Heart left ventricle (tissue), 16 donors: ENCODE measurements at regions not wholly inside any gene's neighbourhood (a gene's known extent, or its start where the extent isn't known, plus 50 kb on each side); places are given as distances from the start of the nearest gene placed in this dataset.

Experiments used
- ATAC-seq, 4 donors: fragments of 200-7000 bp; cut with Tn5 transposase; one replicate each; pipeline ENCODE4 v1.9.1; 2020 to 2022; ENCODE audit warnings: moderate library complexity in 4 of 4, mild to moderate bottlenecking in 3 of 4, moderate number of reproducible peaks in 1 of 4
- DNase-seq, 5 donors: peaks; one replicate each; pipeline ENCODE4 v3.0.0-alpha.2; 2020
- H3K27ac ChIP-seq, 12 donors: fragments of 200-600 bp; sonication (generic) in 4 of 12; one replicate each; pipeline versions ENCODE4 v1.5.0 to v1.8.0; 2016 to 2022; ENCODE audit warnings: mild to moderate bottlenecking in 2 of 12
- H3K27me3 ChIP-seq, 9 donors: fragments of 200-600 bp; sonication (generic) in 2 of 9; one replicate each; pipeline versions ENCODE4 v1.5.1 to v1.8.0; 2016 to 2022; ENCODE audit warnings: mild to moderate bottlenecking in 3 of 9
- H3K36me3 ChIP-seq, 9 donors: fragments of 200-600 bp; sonication (generic) in 2 of 9; one replicate each; pipeline versions ENCODE4 v1.5.0 to v1.8.0; 2018 to 2022; ENCODE audit warnings: mild to moderate bottlenecking in 2 of 9
- H3K4me1 ChIP-seq, 12 donors: fragments of 200-600 bp; sonication (generic) in 4 of 12; one replicate each; pipeline versions ENCODE4 v1.5.0 to v1.8.0; 2016 to 2022; ENCODE audit warnings: mild to moderate bottlenecking in 3 of 12
- H3K4me3 ChIP-seq, 12 donors: fragments of 200-600 bp; sonication (generic) in 4 of 12; one replicate each; pipeline versions ENCODE4 v1.5.0 to v1.8.0; 2017 to 2022; ENCODE audit warnings: mild to moderate bottlenecking in 9 of 12, moderate library complexity in 4 of 12
- H3K9me3 ChIP-seq, 12 donors: fragments of 200-600 bp; sonication (generic) in 4 of 12; one replicate each; pipeline versions ENCODE4 v1.5.0 to v1.8.0; 2016 to 2022; ENCODE audit warnings: mild to moderate bottlenecking in 1 of 12
- CTCF ChIP-seq, 12 donors: fragments of 200-600 bp; sonication (generic) in 4 of 12; IDR thresholded peaks; one replicate each; pipeline versions ENCODE4 v1.5.0 to v1.8.0; 2018 to 2022; ENCODE audit warnings: antibody characterized with exemption in 12 of 12, mild to moderate bottlenecking in 5 of 12
- POLR2A ChIP-seq, 2 donors: fragments of 450-650 bp; IDR thresholded peaks; one replicate each; pipeline ENCODE4 v1.6.1; 2017; ENCODE audit warnings: antibody characterized with exemption in 2 of 2, mild to moderate bottlenecking in 2 of 2, moderate library complexity in 2 of 2
- whole genome bisulfite sequencing, 4 donors: extraction: QIAGEN DNeasy Blood & Tissue Kit in 2 of 4; methylation state at CpG; one replicate each; pipeline versions ENCODE4 v1.1.5 to v1.1.7; 2013 to 2018; 5-methylcytosine and 5-hydroxymethylcytosine counted together
- intact Hi-C, 10 donors: fragments of 100-400 bp; cut with DNase I; formaldehyde crosslinking; loops; one replicate each; pipeline versions ENCODE4 v1.11.1 to v1.14.2; 2022
- donor health status: ischemic (EF 13 %, LVEDD 7.1; RV severe dilation, severe dysfunction).
- donor health status: healthy with polysubstance abuse.
- donor health status: DM: no; HTN: yes; CAD: no.
- donor health status: DM: no; HTN: no; CAD: no.
- donor health status: ischemic (EF 25% LVEDD 6.9; RV normal size, moderate dysfunction).
- donor health status: ischemic (EF 25% LVEDD 5.7; RV mildly dilated, moderate dysfunction).
- donor health status: healthy.
- donor health status: DM: yes; HTN: yes; CAD: no.
- donor health status: ischemic (EF 35%, LVEDD 5.7; RV mildly dilated, moderate dysfunction).
- donor health status: nonischemic (EF 11% LVEDD 7.7; RV severe dilation, severe dysfunction).
- donor health status: DM: yes; HTN: yes; CAD: no.
- donor health status: PGD.
- donor health status: ischemic (EF 29% LVEDD 5.4; RV normal size, mild dysfunction).
- donor health status: nonischemic (EF 23%, LVEDD 6.1; RV moderate dilation, normal function).

- Histone ChIP-seq H3K27ac (no peak overlapping the region), H3K9me3 (peaks cover 0 to 9% (median 0%) of the 10 kb centered on the region in 12 donors), H3K4me3 (no peak overlapping the region), H3K27me3 (no peaks in the 10 kb centered on the region), H3K36me3 (no peaks in the 10 kb centered on the region), H3K4me1 (no peaks in the 10 kb centered on the region)
- no peak for ATAC-seq
- intact Hi-C loops = no loop called here
- TF ChIP-seq POLR2A (IDR thresholded peaks at IDR 0.05) (no peak), CTCF (IDR thresholded peaks at IDR 0.05) (no peak)
- 21 to 31% (median 26%) methylated on average over 1 of the region's 1 CpG for WGBS, 4 donors
- DNase-seq = no peak
Observed at GRCh38 chr7:9241826-9242225, 808.4 kb downstream of the NXPH1 start.

DNA sequence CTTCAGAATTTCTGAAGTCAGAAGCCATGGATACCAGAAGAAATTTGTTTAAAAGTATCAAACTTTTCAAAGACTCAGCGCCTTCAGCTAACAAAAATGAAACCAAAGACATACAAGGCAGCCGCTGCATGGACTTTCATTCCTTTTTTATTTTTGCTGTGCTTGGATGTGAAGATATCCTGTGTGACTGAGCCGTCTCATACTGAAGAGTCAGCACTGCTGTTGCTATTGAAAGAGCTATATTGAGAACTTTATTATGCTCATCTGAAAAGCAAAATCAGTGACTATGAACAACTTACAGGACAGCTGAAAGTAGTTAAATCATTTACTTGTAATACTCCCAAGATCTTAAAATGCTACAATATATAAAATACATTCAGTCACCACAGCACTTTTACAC is 809.2 kb downstream of the NXPH1 start:
- intact Hi-C loops = no loop called here
- peaks cover 0 to 6% (median 0%) of the 10 kb centered on the region in 12 donors for H3K9me3 ChIP-seq
- WGBS, 4 donors = 51 to 57% (median 53%) methylated on average over 3 of the region's 3 CpGs
- H3K36me3 ChIP-seq = no peaks in the 10 kb centered on the region
- H3K4me3 ChIP-seq = peak overlapping the region in 2 of 12 donors; percentile 11 to 23
- TF ChIP-seq CTCF (IDR thresholded peaks at IDR 0.05) = no peak
- TF ChIP-seq POLR2A (IDR thresholded peaks at IDR 0.05) = no peak
- H3K4me1 ChIP-seq = no peaks in the 10 kb centered on the region
- no peak for DNase-seq
- no peak for ATAC-seq
- no peak overlapping the region for H3K27ac ChIP-seq
- no peaks in the 10 kb centered on the region for H3K27me3 ChIP-seq

DNA sequence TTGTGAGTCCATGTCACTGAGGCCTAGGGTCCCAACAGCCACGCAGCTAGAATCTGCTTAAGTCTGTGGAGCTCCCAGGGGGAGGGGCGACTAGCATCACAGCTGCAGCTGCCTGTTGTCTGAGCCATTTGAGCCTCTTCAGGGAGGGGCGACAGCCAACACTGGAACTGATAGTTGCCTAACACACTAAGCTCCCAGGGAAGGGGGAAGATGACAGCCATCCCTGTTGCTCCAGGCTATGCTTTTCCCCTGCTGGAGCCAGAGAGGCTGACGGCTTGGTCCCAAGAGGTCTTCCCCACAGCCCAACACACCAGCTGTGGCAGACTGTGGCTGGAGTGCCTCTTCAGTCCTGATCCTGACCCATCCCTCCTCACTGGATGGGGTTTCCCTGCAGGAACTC is 817.5 kb downstream of the NXPH1 start:
- DNase-seq = no peak
- peaks cover 0 to 21% (median 0%) of the 10 kb centered on the region in 12 donors for H3K9me3 ChIP-seq
- no peaks in the 10 kb centered on the region for H3K27me3 ChIP-seq
- no peaks in the 10 kb centered on the region for H3K4me1 ChIP-seq
- no peak overlapping the region for H3K4me3 ChIP-seq
- no peak for ATAC-seq
- no peaks in the 10 kb centered on the region for H3K36me3 ChIP-seq
- 40 to 63% (median 50%) methylated on average over 4 of the region's 4 CpGs for WGBS, 4 donors
- TF ChIP-seq CTCF (IDR thresholded peaks at IDR 0.05) (no peak), POLR2A (IDR thresholded peaks at IDR 0.05) (no peak)
- intact Hi-C loops = no loop called here
- no peak overlapping the region for H3K27ac ChIP-seq

DNA sequence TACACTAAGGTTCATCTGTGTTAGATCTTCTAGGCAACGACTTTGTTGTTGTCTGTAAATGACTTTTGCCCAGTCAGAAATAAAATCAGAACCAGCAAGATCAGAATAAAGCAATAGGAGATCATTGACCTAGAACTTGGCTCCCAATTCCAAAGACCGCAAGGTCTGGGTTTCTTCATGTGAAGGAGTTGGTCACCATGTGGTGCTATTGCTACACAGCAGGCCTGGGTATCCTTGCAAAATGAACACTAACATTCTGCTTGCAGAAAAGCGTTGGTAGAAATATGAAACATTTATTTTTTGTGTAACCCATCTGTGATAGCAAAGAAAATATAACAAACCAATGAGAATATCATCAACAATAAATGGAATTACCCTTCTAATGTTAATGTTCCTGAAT is 831.0 kb downstream of the NXPH1 start:
- no peaks in the 10 kb centered on the region for H3K36me3 ChIP-seq
- TF ChIP-seq CTCF (IDR thresholded peaks at IDR 0.05) = no peak
- no peak for TF ChIP-seq POLR2A (IDR thresholded peaks at IDR 0.05)
- DNase-seq = no peak
- 66 to 77% (median 70%) methylated on average over 3 of the region's 3 CpGs for WGBS, 4 donors
- intact Hi-C loops = no loop called here
- H3K27me3 ChIP-seq = no peaks in the 10 kb centered on the region
- no peak overlapping the region for H3K4me3 ChIP-seq
- ATAC-seq = no peak
- H3K27ac ChIP-seq = no peak overlapping the region
- peaks cover 0 to 21% (median 4%) of the 10 kb centered on the region in 12 donors for H3K9me3 ChIP-seq
- H3K4me1 ChIP-seq = no peaks in the 10 kb centered on the region
